HuH-7.5 (cell line): ENCODE measurements at regions not wholly inside any gene's neighbourhood (a gene's known extent, or its start where the extent isn't known, plus 50 kb on each side); places are given as distances from the start of the nearest gene placed in this dataset.

Experiments used
- DNase-seq: peaks from one replicate; pipeline ENCODE4 v3.0.0; 2011; ENCODE audit warnings: low spot score

- DNase-seq = no peak
Measured at GRCh38 chr7:155995183-155995612, 182.9 kb upstream of the SHH start.

GRCh38 chr7:155994279-155994811, 182.1 kb upstream of the SHH start:
- DNase-seq = no peak

- no peak for DNase-seq
Measured at GRCh38 chr7:155993420-155994278, 181.4 kb upstream of the SHH start.

GRCh38 chr7:155992974-155993373, 180.7 kb upstream of the SHH start:
- no peak for DNase-seq

- no peak for DNase-seq
Measured at GRCh38 chr7:155992538-155992937, 180.3 kb upstream of the SHH start.

GRCh38 chr7:155992107-155992506, 179.8 kb upstream of the SHH start:
- no peak for DNase-seq

GRCh38 chr7:155991470-155991869, 179.2 kb upstream of the SHH start:
- no peak for DNase-seq

GRCh38 chr7:155988416-155988815, 176.2 kb upstream of the SHH start:
- DNase-seq = no peak

- DNase-seq = no peak
Measured at GRCh38 chr7:155987681-155988235, 175.5 kb upstream of the SHH start.

GRCh38 chr7:155986497-155987160, 174.4 kb upstream of the SHH start:
- no peak for DNase-seq

GRCh38 chr7:155985518-155986250, 173.4 kb upstream of the SHH start:
- DNase-seq = no peak

- no peak for DNase-seq
Measured at GRCh38 chr7:155984609-155985405, 172.5 kb upstream of the SHH start.

GRCh38 chr7:155984028-155984580, 171.8 kb upstream of the SHH start:
- no peak for DNase-seq

GRCh38 chr7:155983176-155983815, 171.0 kb upstream of the SHH start:
- DNase-seq = no peak

- DNase-seq = no peak
Measured at GRCh38 chr7:155981703-155982102, 169.4 kb upstream of the SHH start.

GRCh38 chr7:155980841-155981240, 168.6 kb upstream of the SHH start:
- no peak for DNase-seq

GRCh38 chr7:155979994-155980393, 167.7 kb upstream of the SHH start:
- no peak for DNase-seq

GRCh38 chr7:155979566-155979965, 167.3 kb upstream of the SHH start:
- DNase-seq = no peak

- DNase-seq = no peak
Measured at GRCh38 chr7:155975490-155975889, 163.2 kb upstream of the SHH start.

- no peak for DNase-seq
Measured at GRCh38 chr7:155974186-155974897, 162.1 kb upstream of the SHH start.
